SK-N-SH (cell line): ENCODE measurements at regions not wholly inside any gene's neighbourhood (a gene's known extent, or its start where the extent isn't known, plus 50 kb on each side); places are given as distances from the start of the nearest gene placed in this dataset.
A peak's percentile ranks its signal among the peaks of the same experiment; 100 is the strongest.

ENCODE experiments used
- CTCF ChIA-PET: fragments of 300-600, 350-600 bp; formaldehyde crosslinking; extraction: SDS; loops from one replicate; lab custom pipeline; 2021; lab: Yijun Ruan, JAX
- POLR2A ChIA-PET: fragments of 350-600 bp; sonication (Branson Sonifier 250); formaldehyde crosslinking; extraction: SDS; loops from one replicate; lab custom pipeline; 2020; ENCODE audit warnings: antibody characterized with exemption, inconsistent platforms; lab: Yijun Ruan, JAX
- DNase-seq: peaks from one replicate; pipeline ENCODE4 v3.0.0; 2012
- H2AFZ ChIP-seq: fragments of 200-600 bp; sonication (generic); 2 replicates; pipeline ENCODE4 v1.8.1; 2016; ENCODE audit warnings: antibody characterized with exemption, mild to moderate bottlenecking, low read depth
- H3F3A ChIP-seq: fragments of 200-600 bp; sonication (generic); replicated peaks from 2 replicates; pipeline ENCODE3; 2016; ENCODE audit warnings: antibody characterized with exemption, mild to moderate bottlenecking; ENCODE audit not compliant: insufficient read depth
- H3K27ac ChIP-seq, 2 experiments: fragments of 200-500 bp in 1 of 2; fragments of 200-600 bp in 1 of 2; sonication (Bioruptor generic) in 1 of 2; sonication (generic), shearing (Covaris generic) in 1 of 2; 2 replicates each; pipeline versions ENCODE4 v1.5.1 to v1.6.1; 2014 to 2016; ENCODE audit warnings: low read depth in 2 of 2, inconsistent platforms in 1 of 2, low read length in 1 of 2, mild to moderate bottlenecking in 1 of 2, mixed read lengths in 1 of 2
- H3K27me3 ChIP-seq: fragments of 200-600 bp; sonication (generic), shearing (Covaris generic); 2 replicates; pipeline ENCODE4 v1.6.1; 2016; ENCODE audit warnings: mixed run types; ENCODE audit not compliant: insufficient read depth
- H3K36me3 ChIP-seq, 2 experiments: fragments of 200-500 bp in 1 of 2; fragments of 200-600 bp in 1 of 2; sonication (Bioruptor generic) in 1 of 2; sonication (generic) in 1 of 2; replicated peaks in 1 of 2; 2 replicates each; pipeline versions ENCODE3 to v1.5.1; 2014 to 2016; ENCODE audit warnings: low read length in 1 of 2, mild to moderate bottlenecking in 1 of 2; ENCODE audit not compliant: insufficient read depth in 2 of 2, control insufficient read depth in 1 of 2
- H3K4me1 ChIP-seq, 2 experiments: fragments of 200-500 bp in 1 of 2; fragments of 200-600 bp in 1 of 2; sonication (Bioruptor generic) in 1 of 2; sonication (generic), shearing (Covaris generic) in 1 of 2; 2 replicates each; pipeline versions ENCODE4 v1.5.1 to v1.6.1; 2014 to 2016; ENCODE audit warnings: low read depth in 1 of 2, low read length in 1 of 2, mixed run types in 1 of 2; ENCODE audit not compliant: insufficient read depth in 2 of 2, control insufficient read depth in 1 of 2
- H3K4me2 ChIP-seq: fragments of 200-600 bp; sonication (generic), shearing (Covaris generic); 2 replicates; pipeline ENCODE4 v1.6.1; 2017; ENCODE audit warnings: mixed run types
- H3K4me3 ChIP-seq, 2 experiments: fragments of 200-500 bp in 1 of 2; fragments of 200-600 bp in 1 of 2; sonication (Bioruptor generic) in 1 of 2; sonication (generic), shearing (Covaris generic) in 1 of 2; 2 replicates each; pipeline versions ENCODE4 v1.5.1 to v1.8.1; 2014 to 2016; ENCODE audit warnings: low read depth in 2 of 2, inconsistent platforms in 1 of 2, low read length in 1 of 2, mild to moderate bottlenecking in 1 of 2, mixed read lengths in 1 of 2, moderate library complexity in 1 of 2
- H3K79me2 ChIP-seq: fragments of 200-600 bp; sonication (generic); 2 replicates; pipeline ENCODE4 v1.8.1; 2017; ENCODE audit warnings: mild to moderate bottlenecking; ENCODE audit not compliant: insufficient read depth
- H3K9ac ChIP-seq: fragments of 200-600 bp; sonication (generic); 2 replicates; pipeline ENCODE4 v1.6.1; 2017; ENCODE audit warnings: mixed run types
- H3K9me2 ChIP-seq: fragments of 200-600 bp; sonication (generic); 2 replicates; pipeline ENCODE4 v1.6.1; 2017; ENCODE audit warnings: mixed run types
- H3K9me3 ChIP-seq: fragments of 200-600 bp; sonication (generic); 2 replicates; pipeline ENCODE4 v1.6.1; 2017; ENCODE audit warnings: mixed run types, mild to moderate bottlenecking, moderate library complexity
- H4K20me1 ChIP-seq: fragments of 200-600 bp; sonication (generic); 2 replicates; pipeline ENCODE4 v1.6.1; 2017; ENCODE audit warnings: mild to moderate bottlenecking, mixed run types; ENCODE audit not compliant: insufficient read depth
- ELF1 ChIP-seq: IDR thresholded peaks from 2 replicates; pipeline ENCODE4 v1.4.0; 2012
- FOSL2 ChIP-seq: IDR thresholded peaks from 2 replicates; pipeline ENCODE4 v1.4.0; 2012; ENCODE audit warnings: low read depth, mild to moderate bottlenecking, moderate library complexity, borderline replicate concordance
- FOXJ3 ChIP-seq: sonication (generic); formaldehyde crosslinking; IDR thresholded peaks from 2 replicates; pipeline ENCODE4 v1.5.1; 2020; ENCODE audit warnings: mild to moderate bottlenecking, missing genetic modification reagents
- GABPA ChIP-seq: IDR thresholded peaks from 2 replicates; pipeline ENCODE4 v1.4.0; 2012; ENCODE audit warnings: low read depth, mild to moderate bottlenecking
- GATA2 ChIP-seq: sonication (generic); formaldehyde crosslinking; IDR thresholded peaks from 2 replicates; pipeline ENCODE4 v1.5.0; 2020; ENCODE audit warnings: mild to moderate bottlenecking, missing genetic modification reagents
- IRF3 ChIP-seq: fragments of 150-350 bp; IDR thresholded peaks from 2 replicates; pipeline ENCODE4 v1.6.1; 2016; ENCODE audit warnings: mild to moderate bottlenecking, low read depth, low read length
- MAX ChIP-seq: IDR thresholded peaks from 2 replicates; pipeline ENCODE4 v1.4.0; 2012; ENCODE audit warnings: low read depth
- NFIC ChIP-seq: IDR thresholded peaks from 2 replicates; pipeline ENCODE4 v1.4.0; 2012; ENCODE audit warnings: borderline replicate concordance
- SIN3A ChIP-seq: IDR thresholded peaks from 2 replicates; pipeline ENCODE4 v1.6.1; 2012; ENCODE audit warnings: low read depth, mild to moderate bottlenecking, low read length, moderate library complexity, borderline replicate concordance
- TEAD4 ChIP-seq: IDR thresholded peaks from 2 replicates; pipeline ENCODE4 v1.4.0; 2012; ENCODE audit warnings: mild to moderate bottlenecking, borderline replicate concordance; ENCODE audit not compliant: insufficient read depth
- USF1 ChIP-seq: IDR thresholded peaks from 2 replicates; pipeline ENCODE4 v1.4.0; 2012; ENCODE audit warnings: low read depth, borderline replicate concordance
- ZBTB33 ChIP-seq: IDR thresholded peaks from 2 replicates; pipeline ENCODE4 v1.4.0; 2012; ENCODE audit warnings: low read depth, borderline replicate concordance
- WGBS: methylation state at CpG from one replicate; pipeline ENCODE4 v1.1.6; 2017; ENCODE audit warnings: low lambda C conversion rate; 5-methylcytosine and 5-hydroxymethylcytosine counted together

GRCh38 chr2:200056105-200056504 is 100.7 kb downstream of the MAIP1 start:
- H3F3A ChIP-seq, result no peaks in the 10 kb centered on the region
- 52% methylated on average over 3 of the region's 3 CpGs for WGBS
- H4K20me1 ChIP-seq, result no peaks in the 10 kb centered on the region
- TF ChIP-seq NFIC, result no peak
- TF ChIP-seq TEAD4, result no peak
- no peak for TF ChIP-seq GABPA
- TF ChIP-seq FOXJ3 (CRISPR knock-in tag), result no peak
- no peak for TF ChIP-seq USF1
- no peak for TF ChIP-seq ELF1
- no peak for TF ChIP-seq FOSL2
- no peak for TF ChIP-seq SIN3A
- no peaks in the 10 kb centered on the region for H3K27me3 ChIP-seq
- H3K4me2 ChIP-seq, result no peak overlapping the region
- no peaks in the 10 kb centered on the region for H3K9me3 ChIP-seq
- CTCF ChIA-PET, result interaction anchor here (1.6 kb wide), 1 partner anchor 9 kb away, joined by 3 read pairs; no protein-coding TSS in a partner anchor
- H3K27ac ChIP-seq, result no peak overlapping the region
- H3K36me3 ChIP-seq, result no peaks in the 10 kb centered on the region
- DNase-seq, result no peak
- H3K4me1 ChIP-seq, result no peaks in the 10 kb centered on the region; a peak in 2 of 4 replicates
- POLR2A ChIA-PET, result no interaction called here
- no peaks in the 10 kb centered on the region for H3K9me2 ChIP-seq
- no peak overlapping the region for H3K4me3 ChIP-seq
- H3K9ac ChIP-seq, result no peak overlapping the region
- H3K79me2 ChIP-seq, result no peaks in the 10 kb centered on the region
- no peak overlapping the region for H2AFZ ChIP-seq

GRCh38 chr2:200063155-200063554 is 107.8 kb downstream of the MAIP1 start:
- no peaks in the 10 kb centered on the region for H3K79me2 ChIP-seq
- H3K9ac ChIP-seq, result no peak overlapping the region
- H3K27ac ChIP-seq, result no peak overlapping the region
- POLR2A ChIA-PET, result no interaction called here
- peaks cover 0 to 6% of the 10 kb centered on the region in 2 experiments; a peak in 1 of 4 replicates for H3K4me1 ChIP-seq
- H3K36me3 ChIP-seq, result no peaks in the 10 kb centered on the region
- DNase-seq, result peak; percentile 36
- no peak overlapping the region for H2AFZ ChIP-seq
- H3K27me3 ChIP-seq, result no peaks in the 10 kb centered on the region
- H3K4me2 ChIP-seq, result no peak overlapping the region
- no peaks in the 10 kb centered on the region for H3K9me3 ChIP-seq
- no peak overlapping the region for H3K4me3 ChIP-seq
- WGBS, result 73% methylated on average over 3 of the region's 3 CpGs
- H4K20me1 ChIP-seq, result no peaks in the 10 kb centered on the region
- H3K9me2 ChIP-seq, result no peaks in the 10 kb centered on the region
- CTCF ChIA-PET, result no interaction called here
- no peak for TF ChIP-seq ZBTB33
- TF ChIP-seq GATA2 (CRISPR knock-in tag), result 0 out of 2 replicates have a peak, but pooled peaks have one; percentile 47
- no peak for TF ChIP-seq IRF3
- TF ChIP-seq MAX, result no peak
- H3F3A ChIP-seq, result no peaks in the 10 kb centered on the region
